Omental fat pad (tissue), 3 donors: ENCODE measurements at regions not wholly inside any gene's neighbourhood (a gene's known extent, or its start where the extent isn't known, plus 50 kb on each side); places are given as distances from the start of the nearest gene placed in this dataset.

ENCODE experiments used
- ATAC-seq: fragments of 150-250 bp; one replicate; pipeline ENCODE4 v1.9.1; 2016; ENCODE audit warnings: mild to moderate bottlenecking, moderate library complexity; ENCODE audit not compliant: low FRiP score
- DNase-seq: peaks from one replicate; pipeline ENCODE4 v3.0.0-alpha.2; 2019; ENCODE audit warnings: low spot score
- CTCF ChIP-seq, 3 donors: fragments of 450-650 bp; IDR thresholded peaks; one replicate each; pipeline ENCODE4 v1.5.1; 2016 to 2017; ENCODE audit warnings: antibody characterized with exemption in 3 of 3, mild to moderate bottlenecking in 3 of 3, moderate library complexity in 2 of 3

- no peak for TF ChIP-seq CTCF (IDR thresholded peaks at IDR 0.05)
- DNase-seq, result no peak
These were observed 207.7 kb upstream of the DACH1 start for GRCh38 chr13:72074663-72075062.

GRCh38 chr13:72072261-72072660 is 205.3 kb upstream of the DACH1 start:
- ATAC-seq, result no peak
- no peak for TF ChIP-seq CTCF (IDR thresholded peaks at IDR 0.05)
- DNase-seq, result no peak

More at GRCh38 chr13:72074663-72075062, 207.7 kb upstream of the DACH1 start:
- no peak for ATAC-seq

- no peak for DNase-seq
- ATAC-seq, result no peak
- no peak for TF ChIP-seq CTCF (IDR thresholded peaks at IDR 0.05)
These were observed 204.7 kb upstream of the DACH1 start for GRCh38 chr13:72071713-72072112.

- TF ChIP-seq CTCF (IDR thresholded peaks at IDR 0.05), result no peak
- ATAC-seq (no peak), DNase-seq (no peak)
These were observed 195.6 kb upstream of the DACH1 start for GRCh38 chr13:72062566-72062965.

- ATAC-seq, result no peak
- no peak for DNase-seq
- no peak for TF ChIP-seq CTCF (IDR thresholded peaks at IDR 0.05)
These were observed 194.6 kb upstream of the DACH1 start for GRCh38 chr13:72061613-72062012.

GRCh38 chr13:72050251-72050650 is 183.2 kb upstream of the DACH1 start:
- ATAC-seq (no peak), DNase-seq (no peak)
- TF ChIP-seq CTCF (IDR thresholded peaks at IDR 0.05), result no peak

- no peak for DNase-seq
- no peak for TF ChIP-seq CTCF (IDR thresholded peaks at IDR 0.05)
- no peak for ATAC-seq
These were observed 176.4 kb upstream of the DACH1 start for GRCh38 chr13:72043366-72043765.
